Spleen (tissue), 7 donors: ENCODE measurements at regions not wholly inside any gene's neighbourhood (a gene's known extent, or its start where the extent isn't known, plus 50 kb on each side); places are given as distances from the start of the nearest gene placed in this dataset.

ENCODE experiments used
- POLR2A ChIP-seq, 3 donors: fragments of 450-650 bp; IDR thresholded peaks; one replicate each; pipeline ENCODE4 v1.5.1; 2017; ENCODE audit warnings: antibody characterized with exemption in 3 of 3, mild to moderate bottlenecking in 1 of 3
- POLR2AphosphoS5 ChIP-seq, 3 donors: sonication (generic); formaldehyde crosslinking; IDR thresholded peaks; one replicate each; pipeline ENCODE4 v1.5.1; 2017; ENCODE audit warnings: antibody characterized with exemption in 3 of 3
- TF ChIP-seq, protein P1 (sequence below), 11 experiments: fragments of 200-600 bp in 7 of 11; fragments of 450-650 bp in 4 of 11; sonication (generic) in 4 of 11; IDR thresholded peaks in 8 of 11; conservative IDR thresholded peaks in 3 of 11; 1 replicate in 7 of 11; 2 replicates in 4 of 11; pipeline versions ENCODE4 v1.4.0 to v1.8.0; 2016 to 2021; ENCODE audit warnings: antibody characterized with exemption in 11 of 11, inconsistent platforms in 4 of 11, mild to moderate bottlenecking in 1 of 11
- donor health status: DM: no; HTN: no; CAD: no; lungs with moderate emphysema.
- donor health status: DM: no; HTN: no; CAD: no.
- donor health status: DM: no; HTN: no; CAD: no.

DNA sequence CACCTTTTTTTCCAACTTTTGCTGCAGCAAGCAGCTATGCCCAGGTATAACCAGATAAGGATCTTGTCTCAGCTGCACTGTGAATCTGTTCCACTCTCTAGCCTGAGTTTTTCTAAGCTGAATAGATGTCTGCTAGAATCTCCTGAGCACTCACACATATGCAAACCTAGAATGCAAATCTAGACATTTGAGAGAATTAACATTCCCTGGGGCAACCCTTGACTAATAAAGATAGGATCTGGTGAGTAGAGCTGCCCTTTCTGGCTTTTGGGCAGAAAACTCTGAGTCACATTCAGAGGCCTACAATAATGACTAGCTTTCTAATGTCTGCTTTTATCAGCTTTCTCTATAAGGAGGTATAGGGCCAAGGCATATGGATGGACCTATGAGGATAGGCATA lies 61.4 kb upstream of the BARHL2 start:
- TF ChIP-seq POLR2A (IDR thresholded peaks at IDR 0.05) (no peak), POLR2AphosphoS5 (IDR thresholded peaks at IDR 0.05) (no peak)
- TF ChIP-seq, protein P1, sequence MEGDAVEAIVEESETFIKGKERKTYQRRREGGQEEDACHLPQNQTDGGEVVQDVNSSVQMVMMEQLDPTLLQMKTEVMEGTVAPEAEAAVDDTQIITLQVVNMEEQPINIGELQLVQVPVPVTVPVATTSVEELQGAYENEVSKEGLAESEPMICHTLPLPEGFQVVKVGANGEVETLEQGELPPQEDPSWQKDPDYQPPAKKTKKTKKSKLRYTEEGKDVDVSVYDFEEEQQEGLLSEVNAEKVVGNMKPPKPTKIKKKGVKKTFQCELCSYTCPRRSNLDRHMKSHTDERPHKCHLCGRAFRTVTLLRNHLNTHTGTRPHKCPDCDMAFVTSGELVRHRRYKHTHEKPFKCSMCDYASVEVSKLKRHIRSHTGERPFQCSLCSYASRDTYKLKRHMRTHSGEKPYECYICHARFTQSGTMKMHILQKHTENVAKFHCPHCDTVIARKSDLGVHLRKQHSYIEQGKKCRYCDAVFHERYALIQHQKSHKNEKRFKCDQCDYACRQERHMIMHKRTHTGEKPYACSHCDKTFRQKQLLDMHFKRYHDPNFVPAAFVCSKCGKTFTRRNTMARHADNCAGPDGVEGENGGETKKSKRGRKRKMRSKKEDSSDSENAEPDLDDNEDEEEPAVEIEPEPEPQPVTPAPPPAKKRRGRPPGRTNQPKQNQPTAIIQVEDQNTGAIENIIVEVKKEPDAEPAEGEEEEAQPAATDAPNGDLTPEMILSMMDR (IDR thresholded peaks at IDR 0.05 in 8 of 11, conservative IDR thresholded peaks at IDR 0.05 in 3 of 11), result no peak
